LoVo (cell line): ENCODE measurements at regions not wholly inside any gene's neighbourhood (a gene's known extent, or its start where the extent isn't known, plus 50 kb on each side); places are given as distances from the start of the nearest gene placed in this dataset.

Experiments used
- DNase-seq: peaks from one replicate; pipeline ENCODE4 v3.0.0-alpha.2; 2016; ENCODE audit warnings: low spot score

DNA sequence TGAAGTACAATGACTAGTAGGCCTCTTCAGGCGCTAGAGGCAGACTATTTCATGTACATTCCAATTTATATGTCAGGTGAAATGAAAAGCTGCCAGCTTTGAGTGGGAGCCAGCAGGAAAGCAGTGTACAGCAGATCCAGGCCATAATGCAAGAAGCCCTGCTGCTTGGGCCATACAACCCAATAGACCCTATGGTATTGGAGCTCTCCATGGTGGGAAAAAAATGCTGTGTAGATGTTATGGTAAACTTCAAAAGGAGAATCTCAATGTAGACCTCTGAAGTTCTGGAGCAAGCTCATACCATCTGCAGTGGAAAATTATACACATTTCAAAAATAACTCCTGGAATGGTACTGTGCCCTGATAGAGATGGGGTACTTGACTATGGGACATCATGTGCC, 71.5 kb upstream of the CD82 start:
- no peak for DNase-seq

GRCh38 chr11:44494785-44495184, 70.7 kb upstream of the CD82 start:
- no peak for DNase-seq

DNA sequence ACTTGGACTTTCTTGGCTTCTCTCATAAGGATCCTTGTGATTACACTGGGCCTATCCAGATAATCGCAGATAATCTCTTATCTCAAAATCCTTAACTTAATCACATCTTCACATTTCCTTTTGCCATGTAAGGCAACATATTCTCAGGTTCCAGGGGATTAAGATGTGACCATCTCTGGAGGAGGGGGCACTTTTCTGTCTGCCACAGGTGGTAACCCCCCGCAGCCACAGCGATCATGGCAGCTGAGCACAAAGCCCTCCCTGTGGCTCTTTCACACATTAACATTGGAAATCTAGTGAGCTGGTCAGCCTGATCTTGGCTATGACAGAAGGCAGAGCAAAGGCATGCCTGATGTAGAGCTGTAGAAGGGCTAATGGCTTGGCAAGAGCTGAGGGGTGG, 69.1 kb upstream of the CD82 start:
- DNase-seq = no peak

DNA sequence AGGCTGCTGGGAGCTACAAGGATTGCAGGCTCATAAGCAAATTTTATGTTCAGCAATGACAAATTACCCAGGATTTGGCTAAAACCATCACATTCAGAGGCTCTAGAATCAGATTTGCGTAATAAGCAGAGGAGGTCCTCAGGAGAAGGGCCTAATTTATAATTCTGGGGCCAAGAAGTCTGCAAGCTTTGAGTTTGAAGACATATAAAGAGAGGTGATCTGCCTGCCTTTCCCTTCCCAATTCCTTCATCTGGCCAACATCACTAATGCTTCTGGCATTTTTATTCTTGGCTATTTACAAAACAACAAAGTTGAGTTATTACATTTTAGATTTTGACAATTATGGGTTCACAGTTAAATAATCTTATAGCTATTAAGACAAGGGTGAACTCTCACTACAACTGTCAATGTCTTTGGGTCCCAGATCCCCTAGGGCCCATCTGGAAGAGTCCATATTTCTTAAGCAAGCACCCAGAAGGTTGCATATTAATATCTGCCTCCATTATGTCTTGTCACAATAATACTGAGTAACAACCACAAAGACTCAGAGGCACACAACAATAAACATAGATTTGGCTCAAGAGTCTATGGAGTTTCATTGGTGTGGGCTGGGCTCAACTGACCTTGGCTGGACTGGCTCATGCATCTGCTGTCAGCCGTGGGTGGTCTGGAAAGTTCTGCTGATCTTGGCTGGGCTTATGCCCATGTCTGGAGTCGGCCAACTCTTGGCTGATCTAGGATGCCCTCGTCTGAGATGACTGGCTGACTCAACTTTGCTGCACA, 67.2 kb upstream of the CD82 start:
- DNase-seq = no peak

GRCh38 chr11:44502506-44502905, 63.0 kb upstream of the CD82 start:
- no peak for DNase-seq

- DNase-seq = no peak
Measured at GRCh38 chr11:44505581-44506054, 59.8 kb upstream of the CD82 start.

- DNase-seq = peak; percentile 64
Measured at GRCh38 chr11:44506375-44507016, 59.0 kb upstream of the CD82 start.

GRCh38 chr11:44507491-44507890, 58.0 kb upstream of the CD82 start:
- DNase-seq = no peak

DNA sequence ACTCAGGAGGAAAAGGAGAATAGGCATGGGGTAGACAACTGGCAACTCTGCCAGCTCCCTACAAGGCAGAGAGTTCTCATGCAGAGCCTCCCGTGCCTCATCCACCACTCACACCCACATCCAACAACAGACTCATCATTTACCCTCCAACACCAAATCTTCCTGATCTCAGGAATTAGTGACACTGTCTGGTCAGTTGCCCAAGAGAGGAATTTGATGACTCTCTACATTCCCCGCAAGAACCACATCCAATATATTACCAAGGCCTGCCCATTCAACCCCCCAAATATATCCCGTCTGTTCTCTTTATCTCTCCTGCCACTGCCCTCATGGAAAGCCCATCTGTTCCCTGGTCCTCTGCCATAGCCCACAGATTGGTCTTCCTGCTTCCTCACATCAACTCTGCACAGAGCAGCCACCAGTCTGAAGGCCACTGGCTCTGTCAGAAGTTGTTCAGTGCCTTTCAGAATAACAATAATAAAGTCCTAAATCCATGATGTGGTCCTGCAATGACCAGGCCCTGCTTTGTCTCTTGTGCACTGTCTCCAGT, 57.5 kb upstream of the CD82 start:
- no peak for DNase-seq

GRCh38 chr11:44509296-44509695, 56.2 kb upstream of the CD82 start:
- no peak for DNase-seq

DNA sequence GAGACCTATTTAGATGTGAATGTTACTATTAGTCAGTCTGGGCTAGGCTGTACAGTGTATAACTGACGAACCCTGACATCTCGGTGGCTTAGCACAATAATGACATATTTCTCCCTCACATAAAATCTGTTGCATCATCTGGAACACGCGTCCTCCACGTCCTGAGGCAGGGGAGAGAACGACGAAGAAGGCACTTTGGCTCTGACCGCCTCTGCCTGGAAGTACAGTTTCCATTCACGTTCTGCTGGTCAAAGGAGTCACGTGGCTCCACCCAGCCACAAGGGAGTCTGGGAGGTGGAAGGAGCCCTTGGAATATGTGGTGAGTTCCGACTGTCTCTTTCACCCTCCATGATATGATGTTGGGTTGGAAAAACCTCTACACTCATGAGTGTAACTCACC, 55.1 kb upstream of the CD82 start:
- no peak for DNase-seq

GRCh38 chr11:44512818-44513217, 52.6 kb upstream of the CD82 start:
- no peak for DNase-seq

- DNase-seq = no peak
Measured at GRCh38 chr11:44515048-44515447, 50.4 kb upstream of the CD82 start.
